HepG2 (cell line): ENCODE measurements at regions not wholly inside any gene's neighbourhood (a gene's known extent, or its start where the extent isn't known, plus 50 kb on each side); places are given as distances from the start of the nearest gene placed in this dataset.

Experiments
- ATAC-seq: fragments of 200-7000 bp; cut with Tn5 transposase; 3 replicates; pipeline ENCODE4 v1.9.1; 2020; ENCODE audit warnings: mild to moderate bottlenecking, moderate library complexity
- BruUV-seq: library from RNA; stranded (reverse); fragments of 400-500 nt; replicated peaks from 2 replicates; lab custom pipeline; 2021; lab: Mats Ljungman, UMichigan
- CTCF ChIA-PET: fragments of 300-600 bp; formaldehyde crosslinking; extraction: SDS; loops from one replicate; lab custom pipeline; 2021; ENCODE audit warnings: low total read pairs, inconsistent platforms, low intra/inter-chr PET ratio; lab: Yijun Ruan, JAX
- POLR2A ChIA-PET: fragments of 350-600 bp; sonication (Branson Sonifier 250); formaldehyde crosslinking; loops from one replicate; lab custom pipeline; 2020; ENCODE audit warnings: antibody characterized with exemption, inconsistent platforms; lab: Yijun Ruan, JAX
- DNase-seq: peaks from one replicate; pipeline ENCODE4 v3.0.0-alpha.2; 2015; ENCODE audit warnings: low spot score
- FAIRE-seq: peaks from 3 replicates; lab custom pipeline; 2011; peaks lifted over from hg19 to GRCh38; lab: Jason Lieb, UNC
- H2AFZ ChIP-seq: one replicate; pipeline ENCODE4 v1.6.1; 2011; ENCODE audit warnings: low read length, inconsistent platforms
- H3K27ac ChIP-seq: fragments of 300-600 bp; 3 replicates; pipeline ENCODE4 v1.8.0; 2011; ENCODE audit warnings: mixed run types, mild to moderate bottlenecking, mixed read lengths, low read length, inconsistent platforms; ENCODE audit not compliant: insufficient read depth; ENCODE audit errors: extremely low read length
- H3K27me3 ChIP-seq, 2 experiments: fragments of 200-600 bp in 1 of 2; 2 replicates in 1 of 2; 3 replicates in 1 of 2; pipeline versions ENCODE4 v1.6.0 to v1.8.0; 2011; ENCODE audit warnings: low read length in 2 of 2, mild to moderate bottlenecking in 2 of 2, moderate library complexity in 2 of 2, inconsistent platforms in 1 of 2; ENCODE audit not compliant: insufficient read depth in 2 of 2, control insufficient read depth in 1 of 2
- H3K36me3 ChIP-seq, 2 experiments: fragments of 200-600 bp in 1 of 2; replicated peaks in 1 of 2; 2 replicates in 1 of 2; 3 replicates in 1 of 2; pipeline versions ENCODE4 v1.5.1 to v1.8.0; 2011; ENCODE audit warnings: low read length in 2 of 2, inconsistent platforms in 1 of 2; ENCODE audit not compliant: insufficient read depth in 2 of 2, control insufficient read depth in 1 of 2
- H3K4me1 ChIP-seq: 2 replicates; pipeline ENCODE4 v1.5.1; 2012; ENCODE audit warnings: low read length, inconsistent platforms; ENCODE audit not compliant: insufficient read depth
- H3K4me2 ChIP-seq: 2 replicates; pipeline ENCODE4 v1.6.0; 2011; ENCODE audit warnings: low read depth, low read length, inconsistent platforms
- H3K4me3 ChIP-seq, 3 experiments: fragments of 200-600 bp in 1 of 3; sonication (generic), shearing (Covaris generic) in 1 of 3; replicated peaks in 1 of 3; 2 replicates each; pipeline ENCODE4 v1.5.1; 2011 to 2016; ENCODE audit warnings: low read length in 3 of 3, inconsistent platforms in 2 of 3, low read depth in 2 of 3, mild to moderate bottlenecking in 2 of 3, control low read depth in 1 of 3, mixed read lengths in 1 of 3; ENCODE audit not compliant: insufficient read depth in 1 of 3
- H3K79me2 ChIP-seq: one replicate; pipeline ENCODE4 v1.6.1; 2011; ENCODE audit warnings: low read length, inconsistent platforms; ENCODE audit not compliant: insufficient read depth
- H3K9ac ChIP-seq: 2 replicates; pipeline ENCODE4 v1.6.0; 2011; ENCODE audit warnings: mild to moderate bottlenecking, low read depth, low read length, inconsistent platforms; ENCODE audit not compliant: insufficient read depth
- H3K9me3 ChIP-seq: 2 replicates; pipeline ENCODE4 v1.5.1; 2012; ENCODE audit warnings: mild to moderate bottlenecking, low read length
- H4K20me1 ChIP-seq: 2 replicates; pipeline ENCODE4 v1.6.0; 2011; ENCODE audit warnings: inconsistent platforms, mild to moderate bottlenecking, low read length, moderate library complexity; ENCODE audit not compliant: insufficient read depth
- AGO1 ChIP-seq: fragments of 200-400 bp; formaldehyde crosslinking; IDR thresholded peaks from 2 replicates; pipeline ENCODE4 v1.6.1; 2017; ENCODE audit warnings: mild to moderate bottlenecking, low read depth, low read length, moderate library complexity; ENCODE audit not compliant: poor library complexity, severe bottlenecking
- ATF7 ChIP-seq, 2 experiments: fragments of 450-650 bp in 1 of 2; sonication (generic) in 1 of 2; formaldehyde crosslinking in 1 of 2; IDR thresholded peaks; 2 replicates each; pipeline versions ENCODE4 v1.4.0 to v1.6.1; 2016 to 2020; ENCODE audit warnings: antibody characterized with exemption in 1 of 2, mild to moderate bottlenecking in 1 of 2, missing genetic modification reagents in 1 of 2
- NBN ChIP-seq: fragments of 450-650 bp; conservative IDR thresholded peaks from 2 replicates; pipeline ENCODE4 v1.6.1; 2017
- NR2F2 ChIP-seq: IDR thresholded peaks from 2 replicates; pipeline ENCODE4 v1.6.1; 2012; ENCODE audit warnings: low read depth, inconsistent platforms, borderline replicate concordance
- PTBP1 ChIP-seq: fragments of 200-400 bp; formaldehyde crosslinking; IDR thresholded peaks from 2 replicates; pipeline ENCODE4 v1.6.1; 2018; ENCODE audit warnings: low read length, low read depth; ENCODE audit not compliant: poor library complexity, severe bottlenecking
- REXO4 ChIP-seq: sonication (generic); formaldehyde crosslinking; IDR thresholded peaks from 2 replicates; pipeline ENCODE4 v1.8.0; 2022; ENCODE audit warnings: missing genetic modification reagents, mild to moderate bottlenecking, borderline replicate concordance
- ZNF615 ChIP-seq: sonication (generic); formaldehyde crosslinking; IDR thresholded peaks from 2 replicates; pipeline ENCODE4 v1.5.0; 2020; ENCODE audit warnings: mild to moderate bottlenecking, missing genetic modification reagents, borderline replicate concordance
- WGBS: methylation state at CpG from one replicate; pipeline ENCODE4 v1.1.6; 2017; ENCODE audit warnings: low lambda C conversion rate; 5-methylcytosine and 5-hydroxymethylcytosine counted together
- in situ Hi-C: cut with HindIII; loops from 2 replicates; pipeline ENCODE4 v1.10.0; 2017; ENCODE audit warnings: low pct_unique_long_range_greater_than_20kb; ENCODE audit not compliant: extremely low pct_ligation_motif_present
- intact Hi-C: fragments of 100-400 bp; cut with micrococcal nuclease; formaldehyde crosslinking; loops from one replicate; pipeline ENCODE4 v1.10.0; 2022; ENCODE audit not compliant: unreplicated experiment
- TF ChIP-seq, protein P1 (sequence below): sonication (generic); formaldehyde crosslinking; IDR thresholded peaks from 2 replicates; pipeline ENCODE4 v1.4.0; 2020; ENCODE audit warnings: low read depth, missing genetic modification reagents

DNA sequence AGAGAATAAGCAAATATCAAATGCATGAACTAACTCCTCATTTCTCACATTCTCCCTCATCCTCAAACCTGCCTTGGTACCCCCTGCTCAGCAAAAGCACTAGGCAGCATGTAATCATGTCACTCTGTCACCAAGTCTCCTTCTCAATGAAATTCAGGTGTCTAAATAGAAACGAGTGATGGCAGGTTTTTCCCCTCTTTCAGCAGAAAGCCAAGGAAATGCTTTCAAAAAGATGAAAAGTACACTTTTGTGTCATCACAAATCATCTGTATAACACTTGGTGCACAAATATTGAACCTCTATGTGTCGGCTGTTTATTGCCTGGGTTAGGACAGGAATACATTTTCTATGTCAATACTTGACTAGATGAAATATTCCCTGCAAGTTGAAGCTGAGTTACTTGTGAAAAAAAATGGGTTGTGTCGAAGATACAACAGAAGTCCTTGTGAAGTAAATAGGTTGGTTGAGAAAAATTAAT, 285.1 kb upstream of the MAGEB18 start:
- Histone ChIP-seq H3K36me3 (no peaks in the 10 kb centered on the region), H3K4me2 (no peak overlapping the region), H3K27ac (no peak overlapping the region), H3K4me1 (no peaks in the 10 kb centered on the region), H3K4me3 (no peak overlapping the region), H4K20me1 (no peaks in the 10 kb centered on the region), H3K79me2 (no peaks in the 10 kb centered on the region), H3K9ac (no peak overlapping the region), H3K27me3 (no peaks in the 10 kb centered on the region), H3K9me3 (no peaks in the 10 kb centered on the region), H2AFZ (no peak overlapping the region)
- intact Hi-C loops (no loop called here), in situ Hi-C loops (no loop called here)
- POLR2A ChIA-PET, result no interaction called here
- FAIRE-seq, result no peak
- ATAC-seq, result no peak
- TF ChIP-seq AGO1 (no peak), NBN (no peak), REXO4 (CRISPR knock-in tag) (no peak), ATF7 (IDR thresholded peaks at IDR 0.05) (no peak), ATF7 (CRISPR knock-in tag; IDR thresholded peaks at IDR 0.05) (no peak), PTBP1 (no peak), NR2F2 (no peak), ZNF615 (CRISPR knock-in tag) (no peak)
- TF ChIP-seq, protein P1, sequence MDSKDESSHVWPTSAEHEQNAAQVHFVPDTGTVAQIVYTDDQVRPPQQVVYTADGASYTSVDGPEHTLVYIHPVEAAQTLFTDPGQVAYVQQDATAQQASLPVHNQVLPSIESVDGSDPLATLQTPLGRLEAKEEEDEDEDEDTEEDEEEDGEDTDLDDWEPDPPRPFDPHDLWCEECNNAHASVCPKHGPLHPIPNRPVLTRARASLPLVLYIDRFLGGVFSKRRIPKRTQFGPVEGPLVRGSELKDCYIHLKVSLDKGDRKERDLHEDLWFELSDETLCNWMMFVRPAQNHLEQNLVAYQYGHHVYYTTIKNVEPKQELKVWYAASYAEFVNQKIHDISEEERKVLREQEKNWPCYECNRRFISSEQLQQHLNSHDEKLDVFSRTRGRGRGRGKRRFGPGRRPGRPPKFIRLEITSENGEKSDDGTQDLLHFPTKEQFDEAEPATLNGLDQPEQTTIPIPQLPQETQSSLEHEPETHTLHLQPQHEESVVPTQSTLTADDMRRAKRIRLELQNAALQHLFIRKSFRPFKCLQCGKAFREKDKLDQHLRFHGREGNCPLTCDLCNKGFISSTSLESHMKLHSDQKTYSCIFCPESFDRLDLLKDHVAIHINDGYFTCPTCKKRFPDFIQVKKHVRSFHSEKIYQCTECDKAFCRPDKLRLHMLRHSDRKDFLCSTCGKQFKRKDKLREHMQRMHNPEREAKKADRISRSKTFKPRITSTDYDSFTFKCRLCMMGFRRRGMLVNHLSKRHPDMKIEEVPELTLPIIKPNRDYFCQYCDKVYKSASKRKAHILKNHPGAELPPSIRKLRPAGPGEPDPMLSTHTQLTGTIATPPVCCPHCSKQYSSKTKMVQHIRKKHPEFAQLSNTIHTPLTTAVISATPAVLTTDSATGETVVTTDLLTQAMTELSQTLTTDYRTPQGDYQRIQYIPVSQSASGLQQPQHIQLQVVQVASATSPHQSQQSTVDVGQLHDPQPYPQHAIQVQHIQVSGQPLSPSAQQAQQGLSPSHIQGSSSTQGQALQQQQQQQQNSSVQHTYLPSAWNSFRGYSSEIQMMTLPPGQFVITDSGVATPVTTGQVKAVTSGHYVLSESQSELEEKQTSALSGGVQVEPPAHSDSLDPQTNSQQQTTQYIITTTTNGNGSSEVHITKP (CRISPR knock-in tag), result no peak
- BruUV-seq, result no TSS peak
- 0% methylated on average over 3 of the region's 3 CpGs for WGBS
- CTCF ChIA-PET, result no interaction called here
- DNase-seq, result no peak
